Naive B cell (primary cell): ENCODE measurements at regions not wholly inside any gene's neighbourhood (a gene's known extent, or its start where the extent isn't known, plus 50 kb on each side); places are given as distances from the start of the nearest gene placed in this dataset.

ENCODE experiments used
- ATAC-seq, 2 donors: fragments of 150-1000 bp; cut with Tn5 transposase; 2 replicates each; pipeline ENCODE4 v1.10.0; 2021; ENCODE audit warnings: low read depth in 2 of 2, mild to moderate bottlenecking in 2 of 2, moderate library complexity in 2 of 2
- DNase-seq: peaks from one replicate; pipeline ENCODE4 v3.0.0; 2022
- H3K27ac Mint-ChIP-seq, 6 donors: one replicate each; pipeline ENCODE4 v1.8.0; 2020 to 2022; ENCODE audit warnings: mild to moderate bottlenecking in 6 of 6, mixed read lengths in 6 of 6, moderate library complexity in 5 of 6, inconsistent platforms in 2 of 6
- H3K27me3 Mint-ChIP-seq, 3 donors: one replicate each; pipeline ENCODE4 v1.8.0; 2021 to 2022; ENCODE audit warnings: mixed read lengths in 3 of 3, mild to moderate bottlenecking in 1 of 3
- H3K36me3 Mint-ChIP-seq, 2 donors: one replicate each; pipeline ENCODE4 v1.8.0; 2020 to 2022; ENCODE audit warnings: mixed read lengths in 2 of 2, inconsistent platforms in 1 of 2, mild to moderate bottlenecking in 1 of 2
- H3K4me1 Mint-ChIP-seq, 3 donors: one replicate each; pipeline ENCODE4 v1.8.0; 2020 to 2022; ENCODE audit warnings: mixed read lengths in 3 of 3, inconsistent platforms in 1 of 3, mild to moderate bottlenecking in 1 of 3, moderate library complexity in 1 of 3
- H3K4me3 Mint-ChIP-seq, 8 donors: one replicate each; pipeline ENCODE4 v1.8.0; 2020 to 2022; ENCODE audit warnings: mild to moderate bottlenecking in 8 of 8, mixed read lengths in 8 of 8, moderate library complexity in 8 of 8, inconsistent platforms in 2 of 8
- H3K9me3 Mint-ChIP-seq, 7 donors: one replicate each; pipeline ENCODE4 v1.8.0; 2020 to 2022; ENCODE audit warnings: mixed read lengths in 7 of 7, mild to moderate bottlenecking in 5 of 7, inconsistent platforms in 2 of 7, moderate library complexity in 1 of 7

DNA sequence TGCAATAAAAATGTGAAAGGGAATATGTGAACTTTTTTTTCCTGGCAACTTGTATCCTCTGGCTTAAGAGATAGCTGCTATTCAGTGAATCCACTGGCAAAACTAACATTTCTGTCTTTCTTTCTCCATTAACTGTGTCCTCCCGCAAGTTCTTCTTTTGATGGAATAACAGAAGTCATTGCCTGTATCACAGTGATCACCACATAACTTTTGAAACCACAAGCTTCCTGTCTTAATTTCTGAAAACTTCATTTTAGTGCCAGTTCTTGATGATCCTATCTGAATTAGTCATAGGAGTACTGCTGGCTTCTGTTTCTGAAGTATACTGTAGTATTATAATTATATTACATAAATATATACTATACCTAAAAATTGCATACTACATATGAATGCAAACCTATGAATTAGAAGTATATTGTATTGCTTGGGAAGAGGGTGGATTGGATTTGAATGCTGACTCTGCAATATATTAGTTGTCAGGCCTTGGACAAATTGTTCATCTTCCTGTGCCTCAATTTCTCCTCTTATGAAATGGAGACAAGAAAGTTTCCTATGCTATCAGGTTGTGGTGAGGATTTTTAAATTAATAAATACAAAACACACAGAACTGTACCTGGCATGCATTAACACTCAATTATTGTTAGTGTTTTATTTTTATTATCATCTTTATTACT lies 441.6 kb downstream of the CETN3 start:
- peaks cover 0 to 3% (median 0%) of the 10 kb centered on the region in 7 donors for H3K9me3 Mint-ChIP-seq
- peak overlapping the region in 1 of 6 donors; percentile 53 for H3K27ac Mint-ChIP-seq
- no peak overlapping the region for H3K4me3 Mint-ChIP-seq
- H3K36me3 Mint-ChIP-seq: no peaks in the 10 kb centered on the region
- ATAC-seq (no peak), DNase-seq (no peak)
- H3K27me3 Mint-ChIP-seq: peaks cover 0 to 4% (median 0%) of the 10 kb centered on the region in 3 donors
- peaks cover 0 to 5% (median 0%) of the 10 kb centered on the region in 3 donors for H3K4me1 Mint-ChIP-seq

DNA sequence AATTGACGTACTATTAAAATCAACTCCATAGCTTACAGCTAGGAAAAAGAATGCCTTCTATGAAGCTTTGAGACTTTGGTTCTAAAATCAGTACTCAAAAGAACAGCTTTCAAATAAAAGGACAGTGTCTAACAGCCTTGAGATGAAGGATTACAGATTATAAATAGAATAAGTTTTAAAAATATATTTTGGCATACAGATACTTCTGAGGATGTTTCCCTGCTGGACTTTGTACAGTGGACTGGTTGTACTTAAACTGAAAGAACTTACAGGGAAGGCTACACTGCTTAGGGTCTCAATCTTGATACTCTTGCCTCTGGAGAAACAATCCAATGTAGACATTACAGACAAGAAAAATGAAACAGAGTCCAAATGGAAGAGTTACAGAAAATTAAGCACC lies 452.7 kb downstream of the CETN3 start:
- Mint-ChIP-seq H3K36me3 (no peaks in the 10 kb centered on the region), H3K9me3 (peaks cover 0 to 4% (median 0%) of the 10 kb centered on the region in 7 donors), H3K27ac (no peak overlapping the region), H3K4me1 (no peaks in the 10 kb centered on the region), H3K27me3 (peaks cover 0 to 12% (median 0%) of the 10 kb centered on the region in 3 donors), H3K4me3 (no peak overlapping the region)
- no peak for DNase-seq
- ATAC-seq: no peak

DNA sequence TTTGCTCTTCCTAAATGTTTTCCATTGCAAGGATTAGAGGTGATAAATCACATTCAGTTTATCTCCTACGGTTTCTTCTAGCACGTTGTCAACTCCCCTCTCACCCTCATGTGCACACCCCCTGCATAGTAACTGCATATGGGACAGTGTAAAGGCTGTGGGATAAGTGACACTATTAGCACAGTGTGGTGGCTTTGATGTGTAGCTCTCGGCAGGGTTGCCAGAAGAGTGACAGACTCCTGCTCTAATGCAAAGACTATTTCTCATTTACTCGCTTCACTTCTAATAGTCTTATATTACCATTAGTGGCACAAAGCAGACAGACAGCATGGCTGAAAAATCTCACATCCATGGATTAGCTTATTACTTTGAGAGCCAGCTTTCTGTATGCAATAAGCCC lies 454.6 kb downstream of the CETN3 start:
- peak overlapping the region in 1 of 6 donors; percentile 7 for H3K27ac Mint-ChIP-seq
- H3K4me3 Mint-ChIP-seq: peak overlapping the region in 1 of 8 donors; percentile 56
- ATAC-seq (no peak), DNase-seq (no peak)
- no peaks in the 10 kb centered on the region for H3K36me3 Mint-ChIP-seq
- peaks cover 0 to 12% (median 0%) of the 10 kb centered on the region in 3 donors for H3K27me3 Mint-ChIP-seq
- H3K4me1 Mint-ChIP-seq: no peaks in the 10 kb centered on the region
- H3K9me3 Mint-ChIP-seq: peaks cover 0 to 4% (median 0%) of the 10 kb centered on the region in 7 donors

DNA sequence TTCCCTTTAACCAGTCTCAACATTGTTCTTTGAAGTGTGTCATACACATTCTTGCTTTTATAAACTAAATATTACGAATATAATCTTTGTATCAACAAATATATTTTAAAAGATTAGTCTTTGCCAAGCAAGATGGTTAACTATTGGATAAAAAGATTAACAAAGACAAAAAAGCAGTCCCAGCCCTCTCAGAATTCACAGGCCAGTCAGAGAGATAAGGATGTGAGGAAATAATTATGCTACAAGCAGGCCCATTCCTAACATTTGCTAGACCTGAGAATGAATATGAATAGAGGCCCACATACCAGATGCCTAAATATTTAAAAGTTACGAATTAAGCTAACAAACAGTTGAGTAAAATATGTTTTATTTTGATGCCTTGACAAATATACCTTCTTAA lies 457.7 kb downstream of the CETN3 start:
- no peak for ATAC-seq
- Mint-ChIP-seq H3K4me3 (no peak overlapping the region), H3K9me3 (peaks cover 0 to 10% (median 2%) of the 10 kb centered on the region in 7 donors), H3K4me1 (peaks cover 6 to 20% (median 17%) of the 10 kb centered on the region in 3 donors), H3K27me3 (peaks cover 0 to 12% (median 0%) of the 10 kb centered on the region in 3 donors), H3K27ac (no peak overlapping the region), H3K36me3 (no peaks in the 10 kb centered on the region)
- DNase-seq: no peak

DNA sequence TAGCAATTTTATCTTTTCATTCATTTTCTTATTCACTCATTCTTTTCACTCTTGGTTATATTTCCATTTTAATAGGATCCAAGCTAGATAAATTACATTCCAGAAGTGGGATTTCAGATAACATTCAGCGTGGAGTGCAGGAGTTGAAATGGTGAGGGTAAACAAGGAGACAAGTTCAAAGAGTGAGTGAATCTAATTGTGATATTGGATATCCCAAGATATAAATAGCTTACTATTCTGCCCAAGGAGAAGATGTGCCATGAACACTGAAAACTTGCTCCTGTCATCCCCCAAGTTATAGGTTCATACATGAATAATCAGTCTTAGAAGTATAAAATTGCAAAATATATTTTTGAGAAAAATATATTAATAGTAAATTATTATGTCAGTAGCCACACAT lies 459.3 kb downstream of the CETN3 start:
- DNase-seq: no peak
- peak overlapping the region in 1 of 6 donors; percentile 52 for H3K27ac Mint-ChIP-seq
- H3K36me3 Mint-ChIP-seq: no peaks in the 10 kb centered on the region
- H3K4me1 Mint-ChIP-seq: peaks cover 6 to 20% (median 17%) of the 10 kb centered on the region in 3 donors
- peaks cover 0 to 12% (median 0%) of the 10 kb centered on the region in 3 donors for H3K27me3 Mint-ChIP-seq
- H3K9me3 Mint-ChIP-seq: peaks cover 0 to 10% (median 2%) of the 10 kb centered on the region in 7 donors
- H3K4me3 Mint-ChIP-seq: no peak overlapping the region
- ATAC-seq: no peak

DNA sequence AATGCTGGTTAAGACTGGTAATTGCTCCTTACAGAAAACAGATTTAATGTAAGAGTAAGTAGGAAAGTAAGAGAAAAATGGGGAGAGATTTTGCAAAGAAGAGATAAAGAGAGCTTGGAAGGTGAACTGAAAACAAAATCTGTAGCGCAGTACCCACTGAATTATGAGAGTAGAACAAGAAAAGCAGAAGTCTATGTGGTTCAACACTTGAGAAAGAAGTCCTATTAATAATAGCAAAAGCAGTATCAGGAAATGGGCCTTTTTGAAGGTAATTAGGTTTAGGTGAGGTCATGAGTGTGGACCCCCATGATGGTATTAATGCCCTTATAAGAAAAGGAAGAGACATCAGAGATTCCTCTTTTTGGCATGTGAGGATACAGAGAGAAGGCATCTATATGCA lies 460.6 kb downstream of the CETN3 start:
- H3K27ac Mint-ChIP-seq: peak overlapping the region in 2 of 6 donors; percentile 29 to 58
- H3K4me1 Mint-ChIP-seq: peaks cover 6 to 20% (median 17%) of the 10 kb centered on the region in 3 donors
- no peaks in the 10 kb centered on the region for H3K36me3 Mint-ChIP-seq
- H3K4me3 Mint-ChIP-seq: no peak overlapping the region
- ATAC-seq (peak; percentile 66 to 92), DNase-seq (peak; percentile 5)
- H3K27me3 Mint-ChIP-seq: peaks cover 0 to 12% (median 0%) of the 10 kb centered on the region in 3 donors
- peaks cover 0 to 10% (median 2%) of the 10 kb centered on the region in 7 donors for H3K9me3 Mint-ChIP-seq

DNA sequence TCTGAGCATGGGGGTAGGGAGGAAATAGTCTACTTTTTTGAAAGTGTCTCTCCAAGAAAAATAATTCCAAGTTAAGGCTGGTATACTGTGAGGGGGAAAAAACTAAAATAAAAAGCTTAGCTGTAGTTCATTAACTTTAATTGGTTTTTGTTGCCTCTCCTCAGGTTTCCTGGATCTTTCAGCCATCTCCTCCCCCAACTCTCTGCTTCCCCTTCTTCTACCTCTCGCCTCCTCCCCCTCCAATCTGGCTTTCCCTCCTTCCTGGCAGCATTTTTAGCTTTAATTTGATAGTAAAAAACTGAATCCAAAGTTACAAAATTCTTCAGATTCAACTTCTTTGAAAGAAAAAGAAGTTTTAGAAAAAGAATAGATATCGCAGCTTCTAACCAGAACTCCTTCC lies 462.6 kb downstream of the CETN3 start:
- no peak for DNase-seq
- Mint-ChIP-seq H3K27me3 (no peaks in the 10 kb centered on the region), H3K27ac (peak overlapping the region in 1 of 6 donors; percentile 68), H3K9me3 (peaks cover 0 to 10% (median 0%) of the 10 kb centered on the region in 7 donors), H3K4me3 (no peak overlapping the region), H3K36me3 (no peaks in the 10 kb centered on the region), H3K4me1 (peaks cover 6 to 20% (median 17%) of the 10 kb centered on the region in 3 donors)
- no peak for ATAC-seq

DNA sequence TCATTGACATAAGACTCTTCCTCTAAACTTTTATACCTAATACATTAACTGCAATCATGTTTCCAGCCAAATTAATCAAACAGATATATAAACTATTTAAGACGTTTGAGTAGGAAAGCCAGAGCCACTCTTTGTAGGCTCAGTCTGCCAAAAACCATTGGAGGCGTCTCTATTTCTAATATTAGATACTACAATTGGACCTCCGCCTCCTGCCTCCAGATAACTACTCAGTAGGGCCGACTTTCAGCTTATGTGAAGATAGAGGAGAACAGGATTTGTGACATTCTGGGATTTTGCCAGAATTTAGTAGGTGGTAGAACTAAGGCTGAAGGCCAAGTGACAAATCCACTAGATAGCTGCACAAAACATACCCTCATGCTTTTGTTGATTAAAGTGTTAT lies 463.0 kb downstream of the CETN3 start:
- Mint-ChIP-seq H3K27ac (no peak overlapping the region), H3K36me3 (no peaks in the 10 kb centered on the region), H3K4me1 (peaks cover 6 to 20% (median 17%) of the 10 kb centered on the region in 3 donors), H3K4me3 (no peak overlapping the region), H3K9me3 (peaks cover 0 to 10% (median 0%) of the 10 kb centered on the region in 7 donors), H3K27me3 (no peaks in the 10 kb centered on the region)
- DNase-seq: no peak
- no peak for ATAC-seq

DNA sequence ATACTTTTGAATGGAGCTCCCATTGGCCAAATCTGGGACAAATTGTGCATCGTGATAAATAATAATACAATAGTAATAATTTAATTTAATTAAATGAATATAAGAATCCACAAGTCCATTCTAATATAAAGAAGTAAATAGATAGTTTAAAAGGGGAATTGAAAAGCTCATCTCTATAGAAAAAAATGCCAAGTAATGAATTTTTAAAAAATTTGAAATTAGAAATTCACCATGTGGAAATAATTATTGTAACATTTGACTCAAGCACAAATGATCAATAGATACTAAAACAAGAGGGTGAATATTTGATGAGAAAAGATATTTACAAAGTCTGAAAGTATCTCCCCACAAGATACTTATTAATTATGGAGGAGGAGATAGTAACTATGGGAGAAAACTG lies 467.4 kb downstream of the CETN3 start:
- H3K9me3 Mint-ChIP-seq: peaks cover 0 to 2% (median 0%) of the 10 kb centered on the region in 7 donors
- no peak for DNase-seq
- no peak for ATAC-seq
- H3K4me1 Mint-ChIP-seq: peaks cover 0 to 2% (median 0%) of the 10 kb centered on the region in 3 donors
- H3K4me3 Mint-ChIP-seq: no peak overlapping the region
- H3K27me3 Mint-ChIP-seq: no peaks in the 10 kb centered on the region
- no peak overlapping the region for H3K27ac Mint-ChIP-seq
- H3K36me3 Mint-ChIP-seq: no peaks in the 10 kb centered on the region

DNA sequence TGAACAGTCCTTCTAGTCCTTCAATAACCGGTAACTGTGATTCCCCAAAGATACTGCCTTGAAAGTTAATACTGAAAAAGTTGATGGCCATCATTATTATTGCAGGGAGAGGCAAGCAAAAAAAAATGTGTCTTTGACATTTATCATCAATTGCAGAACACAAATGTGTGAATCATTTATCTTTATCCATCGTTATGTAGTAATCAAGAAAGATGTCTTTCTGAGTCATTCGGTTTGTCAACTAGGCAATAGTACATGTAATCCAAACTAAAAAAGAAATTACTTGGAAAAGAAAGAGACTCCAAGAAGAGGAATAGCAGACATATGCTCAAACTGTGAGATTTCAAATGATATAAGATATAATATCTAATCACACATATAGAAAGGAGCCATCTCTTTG lies 473.0 kb downstream of the CETN3 start:
- Mint-ChIP-seq H3K9me3 (peaks cover 0 to 1% (median 0%) of the 10 kb centered on the region in 7 donors), H3K27ac (no peak overlapping the region), H3K4me1 (peaks cover 0 to 10% (median 6%) of the 10 kb centered on the region in 3 donors), H3K36me3 (no peaks in the 10 kb centered on the region), H3K4me3 (no peak overlapping the region), H3K27me3 (no peaks in the 10 kb centered on the region)
- DNase-seq: no peak
- ATAC-seq: no peak

DNA sequence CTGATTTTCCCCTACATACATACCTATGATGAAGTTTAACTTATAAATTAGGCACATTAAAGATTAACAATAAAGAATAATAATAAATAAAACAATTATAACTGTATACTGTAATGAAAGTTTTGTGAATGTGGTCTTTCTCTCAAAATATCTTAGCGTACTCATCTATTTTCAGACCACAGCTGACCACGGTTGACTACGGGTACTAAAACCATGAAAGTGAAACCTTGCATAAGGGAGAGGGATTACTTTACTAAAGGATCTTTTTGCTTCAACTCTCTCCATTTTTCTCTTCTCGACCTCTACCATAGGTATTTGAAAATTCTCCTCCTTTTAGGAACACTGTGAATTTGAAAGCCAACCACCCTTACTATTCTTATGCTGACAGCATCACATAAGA lies 475.5 kb downstream of the CETN3 start:
- Mint-ChIP-seq H3K27ac (no peak overlapping the region), H3K9me3 (no peaks in the 10 kb centered on the region), H3K36me3 (no peaks in the 10 kb centered on the region), H3K27me3 (peaks cover 0 to 5% (median 0%) of the 10 kb centered on the region in 3 donors), H3K4me3 (peak overlapping the region in 3 of 8 donors; percentile 5 to 69 (median 17)), H3K4me1 (peaks cover under 1 to 12% (median 9%) of the 10 kb centered on the region in 3 donors)
- DNase-seq: no peak
- no peak for ATAC-seq

DNA sequence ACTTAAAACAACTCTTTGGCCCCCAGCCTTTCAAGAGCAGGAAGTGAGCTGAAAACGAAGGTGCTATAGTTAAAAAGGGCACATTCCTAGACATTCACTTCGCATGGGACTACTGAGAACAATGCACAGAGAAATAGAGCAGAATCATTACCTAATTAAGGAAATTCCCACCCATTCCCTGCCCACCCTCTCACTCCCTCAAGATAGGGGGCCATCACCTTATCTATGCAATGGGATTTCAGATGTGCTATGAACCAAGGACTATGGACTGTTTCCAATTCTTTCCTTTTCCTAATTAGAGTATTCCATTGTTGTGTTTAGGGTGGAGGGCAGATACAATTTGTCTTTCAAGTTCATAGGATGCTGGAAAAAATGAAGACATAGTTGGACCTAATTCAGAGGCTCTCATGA lies 476.8 kb downstream of the CETN3 start:
- Mint-ChIP-seq H3K36me3 (no peaks in the 10 kb centered on the region), H3K27ac (no peak overlapping the region), H3K27me3 (peaks cover 0 to 5% (median 0%) of the 10 kb centered on the region in 3 donors), H3K9me3 (no peaks in the 10 kb centered on the region), H3K4me3 (no peak overlapping the region), H3K4me1 (peaks cover 8 to 22% (median 17%) of the 10 kb centered on the region in 3 donors)
- ATAC-seq (no peak), DNase-seq (no peak)

DNA sequence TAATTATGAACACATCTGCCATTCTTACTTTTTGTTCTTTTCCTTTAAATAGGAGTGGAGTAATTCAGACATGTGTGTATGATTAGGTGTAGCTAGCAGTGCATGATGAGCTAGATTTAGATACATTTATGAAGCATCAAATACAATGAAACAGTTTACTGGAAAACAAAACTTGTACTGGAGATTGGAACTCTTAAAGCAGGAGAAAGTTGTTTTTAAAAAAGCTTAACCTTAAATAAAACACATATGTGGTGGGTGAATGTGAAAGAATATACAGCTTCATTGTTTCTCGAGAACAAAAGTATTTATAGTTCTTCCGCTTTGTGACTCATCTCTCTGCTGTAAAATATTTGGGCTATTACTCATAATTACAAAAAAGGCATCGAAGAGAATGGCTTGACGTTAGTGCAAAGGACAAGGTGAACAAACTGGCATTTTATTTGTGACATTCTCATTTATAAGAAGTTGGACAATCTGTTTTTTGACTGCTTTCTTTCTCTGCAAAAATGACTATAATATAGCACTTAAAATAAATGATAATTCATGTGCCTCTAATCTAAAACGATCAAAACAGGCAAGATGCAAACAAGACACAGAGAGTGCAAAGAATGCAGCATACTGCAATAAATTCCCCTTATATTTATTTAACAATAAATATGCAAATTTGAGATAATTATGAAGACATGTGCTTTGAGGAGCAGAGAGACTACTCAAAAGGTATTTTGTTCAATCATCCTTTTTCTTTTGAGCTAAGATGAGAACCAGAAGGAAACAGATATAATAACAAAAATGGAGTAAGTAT lies 478.8 kb downstream of the CETN3 start:
- no peaks in the 10 kb centered on the region for H3K36me3 Mint-ChIP-seq
- H3K4me1 Mint-ChIP-seq: peaks cover 8 to 22% (median 17%) of the 10 kb centered on the region in 3 donors
- no peak overlapping the region for H3K4me3 Mint-ChIP-seq
- DNase-seq (no peak), ATAC-seq (no peak)
- H3K27ac Mint-ChIP-seq: no peak overlapping the region
- peaks cover 0 to 12% (median 0%) of the 10 kb centered on the region in 7 donors for H3K9me3 Mint-ChIP-seq
- H3K27me3 Mint-ChIP-seq: peaks cover 0 to 5% (median 0%) of the 10 kb centered on the region in 3 donors
